Ramos (cell line): ENCODE measurements at regions not wholly inside any gene's neighbourhood (a gene's known extent, or its start where the extent isn't known, plus 50 kb on each side); places are given as distances from the start of the nearest gene placed in this dataset.
"Not testable (repeated sequence)": the region's sequence is repeated elsewhere in the genome, so short reads cannot be mapped to it uniquely, and the experiment has no call there.

Experiments used
- in situ Hi-C: fragments of 300-500 bp; cut with MboI; formaldehyde crosslinking; loops from one replicate; pipeline ENCODE4 v1.14.3; 2022; ENCODE audit warnings: low sequenced_read_pairs; ENCODE audit not compliant: unreplicated experiment

DNA sequence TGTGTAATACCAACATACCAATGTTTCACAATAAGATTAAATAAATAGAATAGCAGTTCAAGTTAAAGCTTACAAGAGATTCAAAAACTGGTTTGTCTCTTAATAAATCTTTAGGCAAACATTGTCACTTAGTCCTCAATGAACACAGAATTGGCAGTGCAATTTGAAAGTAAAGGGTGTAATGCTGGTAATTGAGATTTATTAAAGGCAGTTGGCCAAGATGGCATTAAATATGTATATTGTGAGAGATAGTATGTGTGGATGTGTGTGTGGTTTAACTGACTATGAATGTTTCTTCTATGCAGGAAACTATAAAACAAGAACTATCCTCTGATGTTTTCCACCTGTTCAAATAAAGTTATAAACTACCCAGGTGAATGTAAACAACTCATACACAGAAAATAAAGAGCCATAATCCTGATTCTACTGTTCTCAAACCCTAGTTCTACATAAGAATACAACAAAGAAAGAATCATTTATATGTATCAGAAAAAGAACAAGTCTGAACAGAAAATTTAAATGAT is 267.9 kb upstream of the PTCHD4 start:
- in situ Hi-C loops = no loop called here

DNA sequence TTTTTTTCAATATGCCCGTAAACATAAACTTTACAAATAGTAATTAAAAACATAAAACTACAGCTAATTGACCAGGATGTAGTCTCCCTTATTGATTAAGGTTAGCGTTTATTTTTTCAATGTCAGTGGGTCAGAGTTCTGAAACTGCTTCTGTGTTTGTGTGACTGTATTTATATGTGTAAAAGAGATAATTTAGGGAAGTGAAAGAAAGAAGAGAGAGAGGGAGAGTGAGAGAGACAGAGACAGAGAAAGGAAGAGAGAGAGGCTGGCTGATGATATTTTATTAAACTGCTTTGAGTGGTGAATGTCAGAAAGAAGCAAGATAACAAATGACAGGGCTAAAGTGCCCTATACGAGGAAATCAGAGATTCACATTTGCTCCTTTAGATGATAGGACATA is 266.1 kb upstream of the PTCHD4 start:
- in situ Hi-C loops = no loop called here

- in situ Hi-C loops = not testable (repeated sequence)
Measured at GRCh38 chr6:48371226-48371625, 260.2 kb upstream of the PTCHD4 start.

DNA sequence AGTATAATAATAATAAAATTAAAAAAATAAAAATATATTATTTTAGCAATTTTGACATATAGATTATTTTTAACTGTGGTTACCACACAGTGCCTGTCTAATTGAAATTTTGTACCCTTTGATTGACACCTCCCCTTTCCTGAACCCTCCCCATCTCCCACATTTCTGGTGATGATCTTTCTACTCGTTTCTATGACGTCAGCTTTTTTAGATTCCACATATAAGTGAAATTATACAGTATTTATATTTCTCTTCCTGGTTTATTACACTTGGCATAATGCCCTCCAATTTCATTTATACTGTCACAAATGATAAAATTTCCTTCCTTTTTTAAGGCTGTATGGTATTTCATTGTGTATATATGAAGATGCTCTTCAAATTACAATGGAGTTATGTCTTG is 258.1 kb upstream of the PTCHD4 start:
- in situ Hi-C loops = no loop called here

DNA sequence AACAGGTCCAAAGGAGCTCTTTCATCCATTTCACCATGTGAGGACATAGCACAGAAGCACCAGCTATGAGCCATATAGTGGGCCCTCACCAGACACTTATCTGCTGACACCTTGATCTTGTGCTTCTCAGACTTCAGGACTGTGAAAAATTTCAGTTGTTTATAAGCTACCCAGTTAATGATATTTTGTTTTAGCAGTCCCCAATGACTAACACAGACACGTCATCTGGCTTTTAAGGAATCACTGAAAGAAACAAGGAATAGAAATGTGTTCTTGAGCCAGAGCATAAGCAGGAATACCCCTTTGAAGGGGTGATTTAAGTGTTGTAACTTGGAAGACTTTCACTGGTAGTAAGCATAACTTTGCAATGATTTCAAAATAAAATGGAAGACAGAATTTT is 214.7 kb upstream of the PTCHD4 start:
- in situ Hi-C loops = no loop called here

- in situ Hi-C loops = no loop called here
Measured at GRCh38 chr6:48318670-48319069, 207.7 kb upstream of the PTCHD4 start.

DNA sequence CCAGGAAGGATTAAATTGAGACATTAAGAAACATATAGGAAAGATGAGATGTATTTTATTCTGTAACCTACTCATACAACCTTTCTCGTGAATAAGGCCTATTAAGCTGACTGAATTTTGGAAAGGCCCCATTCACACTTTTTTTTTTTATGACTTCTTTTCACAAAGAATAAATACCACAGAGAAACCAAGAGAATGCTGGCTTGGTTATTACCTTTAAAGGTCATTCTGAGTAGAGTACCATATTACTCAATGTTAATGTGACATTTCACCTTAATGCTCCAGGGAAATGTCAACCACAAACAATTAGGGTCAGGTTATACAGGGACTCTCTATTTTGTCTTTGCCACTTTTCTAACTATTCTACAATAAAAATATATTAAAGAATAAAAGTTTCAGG is 204.9 kb upstream of the PTCHD4 start:
- in situ Hi-C loops = no loop called here

- in situ Hi-C loops = no loop called here
Measured at GRCh38 chr6:48315051-48315719, 204.2 kb upstream of the PTCHD4 start.

GRCh38 chr6:48311301-48311700 is 200.3 kb upstream of the PTCHD4 start:
- in situ Hi-C loops = no loop called here

- in situ Hi-C loops = no loop called here
Measured at GRCh38 chr6:48307573-48307972, 196.6 kb upstream of the PTCHD4 start.

- in situ Hi-C loops = no loop called here
Measured at GRCh38 chr6:48290595-48290994, 179.6 kb upstream of the PTCHD4 start.

DNA sequence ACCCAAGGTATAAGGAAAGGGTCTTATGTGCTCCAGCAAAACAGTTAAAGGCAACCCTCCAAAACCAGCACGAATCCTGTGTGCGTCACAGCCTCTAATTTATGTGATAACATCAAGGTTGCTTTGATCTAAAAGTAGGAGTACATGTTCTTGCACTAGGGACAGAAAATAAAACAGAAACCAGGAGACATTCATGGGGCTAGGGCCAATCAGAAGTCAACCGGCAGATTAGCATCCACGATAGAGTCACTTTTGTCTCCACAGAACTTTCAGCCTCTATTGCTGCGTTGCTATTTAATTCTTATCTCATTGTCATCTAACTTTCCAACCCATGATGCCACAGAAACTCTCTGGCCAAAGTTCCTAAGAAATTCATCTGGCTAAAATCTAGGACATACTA is 178.8 kb upstream of the PTCHD4 start:
- in situ Hi-C loops = no loop called here

GRCh38 chr6:48281217-48281616 is 170.2 kb upstream of the PTCHD4 start:
- in situ Hi-C loops = no loop called here

GRCh38 chr6:48280035-48280620 is 169.1 kb upstream of the PTCHD4 start:
- in situ Hi-C loops = no loop called here

DNA sequence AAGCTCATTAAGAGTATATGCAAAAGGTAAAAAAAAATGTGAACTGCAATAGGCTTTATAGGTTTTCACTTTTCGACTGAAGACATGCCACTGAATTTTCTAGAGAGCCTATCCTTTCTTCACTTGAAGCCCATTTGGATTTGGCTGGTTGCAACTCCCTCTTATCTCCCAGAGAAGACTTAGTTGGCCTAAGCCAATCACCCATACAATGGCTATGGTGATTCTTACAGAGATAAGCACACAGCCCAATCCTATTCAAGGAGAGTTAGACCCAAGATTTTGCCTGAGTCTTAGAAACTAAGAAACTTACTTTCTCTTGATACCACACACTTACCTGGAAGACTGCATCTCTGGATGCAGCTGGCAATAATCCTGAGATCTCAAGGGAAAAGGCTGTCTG is 167.3 kb upstream of the PTCHD4 start:
- in situ Hi-C loops = no loop called here

GRCh38 chr6:48272518-48272917 is 161.5 kb upstream of the PTCHD4 start:
- in situ Hi-C loops = no loop called here

DNA sequence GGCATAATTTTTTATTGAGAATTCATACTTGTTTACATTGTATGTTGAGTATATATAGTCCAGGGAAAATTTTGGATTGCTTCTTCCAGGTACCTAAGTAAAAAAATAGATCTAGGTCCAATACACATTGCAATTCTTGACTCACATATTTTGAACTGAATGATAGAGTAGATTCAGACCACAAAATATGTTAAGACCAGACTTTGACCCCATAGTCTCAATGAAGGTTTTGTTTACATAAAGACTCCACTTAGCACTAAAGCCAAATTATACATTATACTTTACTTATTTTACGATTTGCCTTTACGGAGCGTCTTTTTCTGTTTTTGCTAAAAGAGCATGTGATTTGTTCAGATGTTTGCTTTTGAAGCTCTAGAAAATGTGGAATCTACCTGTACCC is 144.1 kb upstream of the PTCHD4 start:
- in situ Hi-C loops = no loop called here

DNA sequence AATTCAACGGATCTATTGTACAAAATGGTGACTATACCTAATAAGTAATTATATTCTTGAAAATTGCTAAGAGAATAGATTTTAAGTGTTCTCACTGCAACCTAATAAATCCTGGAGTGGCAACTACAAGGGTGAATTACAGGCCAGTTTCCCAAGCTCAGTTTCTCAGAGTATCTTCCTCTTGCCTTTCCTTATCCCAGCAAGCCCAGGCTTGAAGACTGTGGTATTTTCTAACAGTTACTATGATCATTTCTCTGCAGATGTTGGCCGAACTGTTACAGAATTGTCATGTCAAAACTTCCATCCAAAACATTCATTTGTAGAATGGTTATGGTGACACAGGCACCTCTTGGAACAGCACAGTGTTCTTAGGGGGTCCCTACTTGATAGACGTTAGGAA is 138.1 kb upstream of the PTCHD4 start:
- in situ Hi-C loops = no loop called here

DNA sequence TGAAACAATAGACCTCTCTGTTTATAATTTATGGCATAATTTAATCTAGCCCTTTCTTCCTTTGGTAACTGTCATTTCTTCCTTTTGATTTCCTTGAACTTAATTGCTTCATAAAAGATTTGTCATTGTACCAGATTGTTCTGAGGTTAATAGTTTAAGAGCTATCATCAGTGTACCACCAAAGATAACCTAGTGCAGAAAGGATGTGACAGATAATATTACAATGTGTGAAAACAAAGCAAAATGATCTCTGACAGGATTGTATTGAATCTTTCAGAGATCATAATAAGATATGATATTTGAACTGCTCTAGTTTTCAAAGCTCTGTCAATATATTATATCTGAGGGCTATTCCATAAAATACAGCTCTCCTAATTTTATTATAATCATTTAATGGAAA is 132.1 kb upstream of the PTCHD4 start:
- in situ Hi-C loops = no loop called here

GRCh38 chr6:48240287-48240686 is 129.3 kb upstream of the PTCHD4 start:
- in situ Hi-C loops = no loop called here

DNA sequence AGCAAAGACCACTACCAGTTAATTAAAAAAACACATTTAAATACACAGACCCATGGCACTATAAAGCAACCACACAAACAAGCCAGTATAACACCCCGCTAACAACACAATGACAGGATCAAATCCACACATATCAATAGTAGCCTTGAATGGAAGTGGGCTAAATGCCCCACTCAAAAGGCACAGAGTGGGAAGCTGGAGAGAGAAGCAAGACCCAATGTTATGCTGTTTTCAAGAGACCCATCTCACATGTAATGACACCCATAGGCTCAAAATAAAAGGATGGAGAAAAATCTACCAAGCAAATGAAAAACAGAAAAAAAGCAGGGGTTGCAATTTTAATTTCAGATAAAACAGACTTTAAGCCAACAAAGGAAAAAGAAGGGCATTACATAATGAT is 125.4 kb upstream of the PTCHD4 start:
- in situ Hi-C loops = no loop called here

GRCh38 chr6:48233063-48233462 is 122.1 kb upstream of the PTCHD4 start:
- in situ Hi-C loops = no loop called here
